Liver (tissue), 3 donors: ENCODE measurements at regions not wholly inside any gene's neighbourhood (a gene's known extent, or its start where the extent isn't known, plus 50 kb on each side); places are given as distances from the start of the nearest gene placed in this dataset.

Experiments used
- ATF3 ChIP-seq: IDR thresholded peaks from 2 replicates; pipeline ENCODE4 v1.6.1; 2016; ENCODE audit warnings: antibody characterized with exemption
- CTCF ChIP-seq: fragments of 150-350 bp; IDR thresholded peaks from 2 replicates; pipeline ENCODE4 v1.5.1; 2017; ENCODE audit warnings: improper control_type of control experiment, low read depth, low read length; ENCODE audit not compliant: missing input control
- EGR1 ChIP-seq, 2 donors: IDR thresholded peaks; 2 replicates each; pipeline ENCODE4 v1.6.1; 2016 to 2018; ENCODE audit warnings: antibody characterized with exemption in 2 of 2, low read depth in 2 of 2
- FOXA1 ChIP-seq: IDR thresholded peaks from 2 replicates; pipeline ENCODE4 v1.6.1; 2016; ENCODE audit warnings: antibody characterized with exemption
- GABPA ChIP-seq, 2 donors: IDR thresholded peaks in 1 of 2; conservative IDR thresholded peaks in 1 of 2; 2 replicates each; pipeline ENCODE4 v1.6.1; 2016; ENCODE audit warnings: antibody characterized with exemption in 2 of 2, mild to moderate bottlenecking in 1 of 2, moderate library complexity in 1 of 2
- MAX ChIP-seq: IDR thresholded peaks from 2 replicates; pipeline ENCODE4 v1.6.1; 2016; ENCODE audit warnings: antibody characterized with exemption
- RAD21 ChIP-seq, 2 donors: IDR thresholded peaks; 2 replicates each; pipeline ENCODE4 v1.6.1; 2016; ENCODE audit warnings: antibody characterized with exemption in 2 of 2, mild to moderate bottlenecking in 2 of 2
- REST ChIP-seq: IDR thresholded peaks from 2 replicates; pipeline ENCODE4 v1.6.1; 2016; ENCODE audit warnings: antibody characterized with exemption, mild to moderate bottlenecking
- SP1 ChIP-seq: IDR thresholded peaks from 2 replicates; pipeline ENCODE4 v1.6.1; 2018; ENCODE audit warnings: antibody characterized with exemption, mild to moderate bottlenecking
- TAF1 ChIP-seq: conservative IDR thresholded peaks from 2 replicates; pipeline ENCODE4 v1.6.1; 2016; ENCODE audit warnings: antibody characterized with exemption, mild to moderate bottlenecking
- YY1 ChIP-seq: IDR thresholded peaks from 2 replicates; pipeline ENCODE4 v1.6.1; 2016; ENCODE audit warnings: antibody characterized with exemption, mild to moderate bottlenecking
- donor health status: healthy.
- donor health status: healthy.

GRCh38 chr12:77402716-77403115 lies 337.3 kb upstream of the E2F7 start:
- TF ChIP-seq CTCF (no peak), EGR1 (IDR thresholded peaks at IDR 0.05; ENCODE audit: low read depth in 2 of 2) (no peak), GABPA (IDR thresholded peaks at IDR 0.05 in 1 of 2, conservative IDR thresholded peaks at IDR 0.05 in 1 of 2) (no peak), SP1 (no peak), YY1 (no peak), REST (no peak), ATF3 (no peak), MAX (no peak), TAF1 (no peak), RAD21 (IDR thresholded peaks at IDR 0.05) (no peak), FOXA1 (no peak)
